ENCODE measurements at regions not wholly inside any gene's neighbourhood (a gene's known extent, or its start where the extent isn't known, plus 50 kb on each side); places are given as distances from the start of the nearest gene placed in this dataset.

GRCh38 chr4:54586320-54586955, 71.3 kb upstream of the KIT start:
- DNase-seq = no peak
- no peaks in the 10 kb centered on the region for H3K27me3 ChIP-seq (ENCODE audit: insufficient read depth, low read depth, severe bottlenecking)
- H3K36me3 ChIP-seq = no peaks in the 10 kb centered on the region
- H3K4me3 ChIP-seq (ENCODE audit: low read depth, low read length) = no peak overlapping the region
- no peak for TF ChIP-seq CTCF (IDR thresholded peaks at IDR 0.05; ENCODE audit: low read depth, low read length)
- no peaks in the 10 kb centered on the region for H3K9me3 ChIP-seq (ENCODE audit: severe bottlenecking)
- no peak overlapping the region for H3K27ac ChIP-seq

DNA sequence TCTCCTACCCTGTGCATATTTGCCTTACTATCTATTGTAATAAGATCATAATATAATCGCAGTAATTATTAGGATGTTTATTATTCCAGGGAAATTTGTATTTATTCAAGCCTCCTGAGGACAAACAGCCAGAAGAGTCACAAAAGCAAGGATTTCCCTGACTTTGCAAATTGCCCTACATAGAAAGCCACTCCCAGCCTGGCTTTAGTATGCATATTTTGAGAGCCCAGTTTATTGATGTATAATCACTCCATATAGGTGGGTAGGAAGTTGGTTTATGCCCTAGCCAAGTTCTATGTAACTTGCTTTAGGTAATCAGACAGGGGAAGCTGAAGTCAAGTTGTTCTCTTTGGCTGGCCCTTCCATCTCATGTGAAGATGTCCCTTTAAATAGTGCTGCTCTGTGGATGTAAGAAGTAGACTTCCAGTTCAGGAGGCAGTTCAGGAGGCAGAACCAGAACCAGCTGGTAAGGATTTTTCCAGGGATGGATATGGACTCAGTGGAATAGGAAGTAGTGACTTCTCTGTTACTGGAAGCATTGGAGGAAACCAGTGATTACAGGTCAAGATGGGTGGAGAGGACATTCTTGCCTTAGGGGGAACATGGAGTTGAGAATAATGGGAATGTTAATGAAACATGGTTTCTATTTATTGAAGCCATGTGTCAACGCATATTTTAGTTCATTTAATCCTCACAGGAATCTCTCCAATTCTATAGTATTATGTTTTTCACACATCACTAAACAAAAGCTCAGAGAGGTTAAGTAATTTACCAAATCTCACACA, 70.5 kb upstream of the KIT start:
- no peaks in the 10 kb centered on the region for H3K36me3 ChIP-seq
- H3K27ac ChIP-seq = no peak overlapping the region
- no peaks in the 10 kb centered on the region for H3K9me3 ChIP-seq (ENCODE audit: severe bottlenecking)
- no peak for TF ChIP-seq CTCF (IDR thresholded peaks at IDR 0.05; ENCODE audit: low read depth, low read length)
- H3K4me3 ChIP-seq (ENCODE audit: low read depth, low read length) = no peak overlapping the region
- no peaks in the 10 kb centered on the region for H3K27me3 ChIP-seq (ENCODE audit: insufficient read depth, low read depth, severe bottlenecking)
- no peak for DNase-seq

DNA sequence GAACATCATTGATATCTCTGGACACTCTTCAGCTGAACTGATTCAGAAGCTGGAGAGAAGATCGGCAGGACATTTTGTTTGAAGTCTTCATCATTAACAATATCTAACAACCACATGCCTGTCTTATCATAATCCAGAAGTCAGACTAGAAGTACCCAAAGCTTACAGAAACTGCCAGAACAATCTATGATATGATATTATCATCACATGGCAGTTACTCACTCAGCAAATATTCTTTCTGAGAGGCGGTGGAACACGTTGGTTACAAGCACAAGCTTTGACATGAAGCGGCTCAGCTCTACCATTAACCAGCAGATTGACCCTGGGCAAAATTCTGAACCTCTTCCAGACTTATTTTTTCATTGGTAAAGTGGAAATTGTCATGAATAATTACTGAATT, 69.4 kb upstream of the KIT start:
- no peak for DNase-seq
- Histone ChIP-seq H3K9me3 (ENCODE audit: severe bottlenecking) (no peaks in the 10 kb centered on the region), H3K36me3 (no peaks in the 10 kb centered on the region), H3K27me3 (ENCODE audit: insufficient read depth, low read depth, severe bottlenecking) (no peaks in the 10 kb centered on the region), H3K27ac (no peak overlapping the region), H3K4me3 (ENCODE audit: low read depth, low read length) (no peak overlapping the region)
- TF ChIP-seq CTCF (IDR thresholded peaks at IDR 0.05; ENCODE audit: low read depth, low read length) = no peak

DNA sequence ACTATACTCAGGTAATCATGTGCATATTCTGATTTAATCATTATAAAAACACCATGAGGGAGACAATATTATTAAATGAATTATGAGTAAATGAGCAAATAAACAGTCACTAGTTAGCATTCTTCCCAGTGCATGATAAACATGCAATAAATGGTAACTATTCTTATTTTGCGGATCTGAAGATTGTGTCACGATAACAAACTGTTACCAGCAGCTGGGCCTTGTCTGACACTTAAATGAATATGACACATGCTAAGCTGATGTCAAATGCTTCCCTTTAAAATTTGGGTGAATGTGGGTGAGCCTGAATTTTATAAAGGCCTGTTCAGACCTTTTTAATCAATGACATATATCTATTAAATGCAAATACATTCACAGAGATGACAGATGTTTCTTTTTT, 68.2 kb upstream of the KIT start:
- DNase-seq = no peak
- TF ChIP-seq CTCF (IDR thresholded peaks at IDR 0.05; ENCODE audit: low read depth, low read length) = no peak
- no peaks in the 10 kb centered on the region for H3K27me3 ChIP-seq (ENCODE audit: insufficient read depth, low read depth, severe bottlenecking)
- no peaks in the 10 kb centered on the region for H3K9me3 ChIP-seq (ENCODE audit: severe bottlenecking)
- no peak overlapping the region for H3K4me3 ChIP-seq (ENCODE audit: low read depth, low read length)
- no peak overlapping the region for H3K27ac ChIP-seq
- no peaks in the 10 kb centered on the region for H3K36me3 ChIP-seq

- H3K27me3 ChIP-seq (ENCODE audit: insufficient read depth, low read depth, severe bottlenecking) = no peaks in the 10 kb centered on the region
- no peak for TF ChIP-seq CTCF (IDR thresholded peaks at IDR 0.05; ENCODE audit: low read depth, low read length)
- no peaks in the 10 kb centered on the region for H3K9me3 ChIP-seq (ENCODE audit: severe bottlenecking)
- H3K4me3 ChIP-seq (ENCODE audit: low read depth, low read length) = no peak overlapping the region
- no peak for DNase-seq
- H3K36me3 ChIP-seq = no peaks in the 10 kb centered on the region
- no peak overlapping the region for H3K27ac ChIP-seq
Observed at GRCh38 chr4:54593795-54594322, 63.9 kb upstream of the KIT start.
